H1 (cell line): ENCODE measurements at regions not wholly inside any gene's neighbourhood (a gene's known extent, or its start where the extent isn't known, plus 50 kb on each side); places are given as distances from the start of the nearest gene placed in this dataset.

Experiments used
- CTCF ChIA-PET: fragments of 300-600 bp; sonication (Branson Sonifier 250); formaldehyde crosslinking; loops from one replicate; lab custom pipeline; 2021; ENCODE audit not compliant: partially characterized antibody; lab: Charles Lee
- POLR2A ChIA-PET: fragments of 300-600 bp; sonication (Branson Sonifier 250); formaldehyde crosslinking; loops from one replicate; lab custom pipeline; 2021; ENCODE audit warnings: inconsistent platforms; ENCODE audit not compliant: partially characterized antibody; lab: Charles Lee
- DNase-seq, 2 experiments: peaks; one replicate each; pipeline versions ENCODE4 v3.0.0 to v3.0.0-alpha.2; 2010 to 2022; ENCODE audit warnings: low spot score in 2 of 2, low read depth in 1 of 2, mixed read lengths in 1 of 2
- FAIRE-seq: peaks from 2 replicates; lab custom pipeline; 2011; peaks lifted over from hg19 to GRCh38; lab: Jason Lieb, UNC
- H2AFZ ChIP-seq: 2 replicates; pipeline ENCODE4 v1.8.1; 2012; ENCODE audit warnings: low read length, inconsistent platforms
- H2AK5ac ChIP-seq: 2 replicates; pipeline ENCODE4 v1.6.1; 2013; ENCODE audit warnings: low read depth, low read length
- H2BK120ac ChIP-seq: replicated peaks from 2 replicates; pipeline ENCODE3; 2013; ENCODE audit warnings: low read depth, low read length, inconsistent platforms
- H2BK12ac ChIP-seq: 2 replicates; pipeline ENCODE4 v1.6.1; 2013; ENCODE audit warnings: low read depth, low read length
- H2BK15ac ChIP-seq: 2 replicates; pipeline ENCODE4 v1.6.1; 2013; ENCODE audit warnings: low read length
- H2BK20ac ChIP-seq: 2 replicates; pipeline ENCODE4 v1.6.1; 2013; ENCODE audit warnings: low read length
- H2BK5ac ChIP-seq: 2 replicates; pipeline ENCODE4 v1.6.1; 2013; ENCODE audit warnings: low read depth, low read length
- H3K14ac ChIP-seq: 2 replicates; pipeline ENCODE4 v1.6.1; 2013; ENCODE audit warnings: inconsistent platforms; ENCODE audit not compliant: insufficient read length
- H3K18ac ChIP-seq: 2 replicates; pipeline ENCODE4 v1.6.1; 2013; ENCODE audit warnings: low read length; ENCODE audit errors: extremely low read depth
- H3K23ac ChIP-seq: 2 replicates; pipeline ENCODE4 v1.6.1; 2013; ENCODE audit warnings: inconsistent platforms; ENCODE audit not compliant: insufficient read length
- H3K23me2 ChIP-seq: 2 replicates; pipeline ENCODE4 v1.6.1; 2013; ENCODE audit warnings: low read depth, low read length
- H3K27ac ChIP-seq: 2 replicates; pipeline ENCODE4 v1.6.1; 2011; ENCODE audit warnings: low read depth, low read length, inconsistent platforms
- H3K27me3 ChIP-seq, 4 experiments: replicated peaks in 1 of 4; 1 replicate in 1 of 4; 2 replicates in 3 of 4; pipeline versions ENCODE4 v1.6.1 to v1.8.1; 2011 to 2013; ENCODE audit warnings: low read length in 3 of 4, mild to moderate bottlenecking in 3 of 4, inconsistent platforms in 2 of 4, mixed read lengths in 2 of 4, moderate library complexity in 1 of 4; ENCODE audit not compliant: control insufficient read depth in 3 of 4, insufficient read depth in 3 of 4; ENCODE audit errors: extremely low read depth in 1 of 4
- H3K36me3 ChIP-seq, 4 experiments: 2 replicates each; pipeline versions ENCODE4 v1.6.1 to v1.8.1; 2011 to 2013; ENCODE audit warnings: mild to moderate bottlenecking in 4 of 4, low read length in 3 of 4, moderate library complexity in 2 of 4, control low read depth in 1 of 4, inconsistent platforms in 1 of 4; ENCODE audit not compliant: insufficient read depth in 4 of 4, control insufficient read depth in 2 of 4
- H3K4ac ChIP-seq: replicated peaks from 2 replicates; pipeline ENCODE3; 2013; ENCODE audit warnings: low read length, low read depth, mixed read lengths, inconsistent platforms; ENCODE audit not compliant: insufficient read length
- H3K4me1 ChIP-seq, 4 experiments: replicated peaks in 1 of 4; 1 replicate in 1 of 4; 2 replicates in 3 of 4; pipeline versions ENCODE4 v1.6.1 to v1.8.1; 2011 to 2013; ENCODE audit warnings: low read length in 3 of 4, inconsistent platforms in 2 of 4, mixed read lengths in 1 of 4; ENCODE audit not compliant: insufficient read depth in 4 of 4, control insufficient read depth in 3 of 4
- H3K4me2 ChIP-seq, 2 experiments: 2 replicates each; pipeline versions ENCODE4 v1.6.1 to v1.8.1; 2011 to 2013; ENCODE audit warnings: low read depth in 2 of 2, low read length in 2 of 2, control low read depth in 1 of 2, inconsistent platforms in 1 of 2, mild to moderate bottlenecking in 1 of 2; ENCODE audit not compliant: insufficient read depth in 1 of 2
- H3K4me3 ChIP-seq, 4 experiments: fragments of 200-600, 300-600 bp in 1 of 4; sonication (generic), shearing (Covaris generic), sonication (Bioruptor Twin) in 1 of 4; 2 replicates each; pipeline versions ENCODE4 v1.5.1 to v1.8.1; 2011 to 2016; ENCODE audit warnings: low read length in 4 of 4, low read depth in 3 of 4, control low read depth in 2 of 4, inconsistent platforms in 2 of 4, mild to moderate bottlenecking in 2 of 4, mixed read lengths in 1 of 4, moderate library complexity in 1 of 4; ENCODE audit not compliant: insufficient read depth in 2 of 4; ENCODE audit errors: extremely low read depth in 1 of 4
- H3K56ac ChIP-seq: replicated peaks from 2 replicates; pipeline ENCODE3; 2013; ENCODE audit warnings: low read depth, mild to moderate bottlenecking, mixed read lengths, low read length, inconsistent platforms; ENCODE audit not compliant: insufficient read length
- H3K79me1 ChIP-seq: 2 replicates; pipeline ENCODE4 v1.6.1; 2013; ENCODE audit warnings: low read depth, low read length, control low read depth
- H3K79me2 ChIP-seq, 2 experiments: 2 replicates each; pipeline versions ENCODE4 v1.6.1 to v1.8.1; 2012 to 2013; ENCODE audit warnings: low read length in 2 of 2, mild to moderate bottlenecking in 2 of 2, inconsistent platforms in 1 of 2; ENCODE audit not compliant: insufficient read depth in 2 of 2, control insufficient read depth in 1 of 2
- H3K9ac ChIP-seq, 4 experiments: replicated peaks in 1 of 4; 1 replicate in 1 of 4; 2 replicates in 3 of 4; pipeline versions ENCODE4 v1.6.1 to v1.8.1; 2011 to 2013; ENCODE audit warnings: low read depth in 3 of 4, low read length in 3 of 4, control low read depth in 2 of 4, mild to moderate bottlenecking in 2 of 4, moderate library complexity in 2 of 4, inconsistent platforms in 1 of 4; ENCODE audit errors: extremely low read depth in 1 of 4
- H3K9me3 ChIP-seq, 2 experiments: 2 replicates each; pipeline versions ENCODE4 v1.6.1 to v1.8.1; 2012 to 2013; ENCODE audit warnings: mild to moderate bottlenecking in 2 of 2, moderate library complexity in 2 of 2, control low read depth in 1 of 2, inconsistent platforms in 1 of 2, low read depth in 1 of 2, low read length in 1 of 2, mixed read lengths in 1 of 2; ENCODE audit not compliant: insufficient read depth in 2 of 2
- H4K20me1 ChIP-seq, 2 experiments: replicated peaks in 1 of 2; 2 replicates each; pipeline versions ENCODE3 to v1.8.1; 2011 to 2013; ENCODE audit warnings: inconsistent platforms in 2 of 2, low read length in 2 of 2, mild to moderate bottlenecking in 1 of 2; ENCODE audit not compliant: insufficient read depth in 2 of 2, control insufficient read depth in 1 of 2
- H4K5ac ChIP-seq: 2 replicates; pipeline ENCODE4 v1.6.1; 2013; ENCODE audit warnings: low read length, low read depth, mixed read lengths, inconsistent platforms; ENCODE audit not compliant: insufficient read length
- H4K8ac ChIP-seq: 2 replicates; pipeline ENCODE4 v1.8.0; 2013; ENCODE audit warnings: mild to moderate bottlenecking, moderate library complexity, low read length, inconsistent platforms; ENCODE audit not compliant: insufficient read depth; ENCODE audit errors: extremely low read depth
- H4K91ac ChIP-seq: replicated peaks from 2 replicates; pipeline ENCODE3; 2013; ENCODE audit warnings: low read length, mixed read lengths, inconsistent platforms; ENCODE audit not compliant: insufficient read length
- EGR1 ChIP-seq: IDR thresholded peaks from 2 replicates; pipeline ENCODE4 v1.6.1; 2011; ENCODE audit warnings: low read depth, low read length, borderline replicate concordance
- KDM4A ChIP-seq: IDR thresholded peaks from one replicate; pipeline ENCODE4 v1.7.1; 2012; ENCODE audit warnings: low read depth, mild to moderate bottlenecking, moderate library complexity, low read length, inconsistent platforms; ENCODE audit not compliant: severe bottlenecking
- SAP30 ChIP-seq: fragments of 300-600 bp; sonication (generic); IDR thresholded peaks from 2 replicates; pipeline ENCODE4 v1.7.1; 2012; ENCODE audit warnings: low read length, moderate library complexity, mild to moderate bottlenecking, inconsistent platforms; ENCODE audit not compliant: insufficient read depth, insufficient replicate concordance
- TEAD4 ChIP-seq: IDR thresholded peaks from 2 replicates; pipeline ENCODE4 v1.6.1; 2012; ENCODE audit warnings: low read depth, low read length, inconsistent platforms, mixed read lengths
- WGBS, 2 experiments: shearing (Covaris generic) in 1 of 2; methylation state at CpG; one replicate each; pipeline versions ENCODE4 v1.1.6 to v1.1.7; 2013 to 2015; ENCODE audit warnings: low lambda C conversion rate in 2 of 2, mixed read lengths in 2 of 2, inconsistent platforms in 1 of 2, low coverage in 1 of 2, missing lambda C conversion rate in 1 of 2; ENCODE audit not compliant: insufficient replicate concordance in 2 of 2, insufficient coverage in 1 of 2, insufficient read length in 1 of 2; ENCODE audit errors: extremely low coverage in 1 of 2, missing lambda C conversion rate in 1 of 2; 5-methylcytosine and 5-hydroxymethylcytosine counted together

GRCh38 chr4:135164601-135165000, 963.0 kb upstream of the PABPC4L start:
- Histone ChIP-seq H3K36me3 (no peaks in the 10 kb centered on the region), H2AK5ac (no peak overlapping the region), H2AFZ (0 out of 2 replicates have a peak overlapping the region, but pooled peaks have one; percentile 91), H3K18ac (no peak overlapping the region), H3K4me1 (peaks cover 0 to 2% (median 0%) of the 10 kb centered on the region in 4 experiments; a peak in 1 of 7 replicates), H2BK12ac (no peak overlapping the region), H2BK20ac (no peak overlapping the region), H2BK15ac (no peak overlapping the region), H3K14ac (no peak overlapping the region), H3K56ac (no peak overlapping the region), H4K20me1 (no peaks in the 10 kb centered on the region), H4K91ac (no peak overlapping the region), H3K4me3 (no peak overlapping the region), H3K79me2 (no peaks in the 10 kb centered on the region), H3K27me3 (no peaks in the 10 kb centered on the region), H4K8ac (no peak overlapping the region), H2BK5ac (no peak overlapping the region), H3K9me3 (no peaks in the 10 kb centered on the region), H3K79me1 (no peaks in the 10 kb centered on the region), H3K4ac (no peak overlapping the region), H4K5ac (no peak overlapping the region), H3K23ac (no peak overlapping the region), H3K23me2 (no peaks in the 10 kb centered on the region), H3K4me2 (no peak overlapping the region), H3K27ac (no peak overlapping the region), H3K9ac (no peak overlapping the region), H2BK120ac (no peak overlapping the region)
- DNase-seq (no peak), FAIRE-seq (no peak)
- ChIA-PET CTCF (no interaction called here), POLR2A (no interaction called here)
- 93% methylated on average over 5 of the region's 5 CpGs; no CpG with 5 or more reads in 1 of the 2 experiments for WGBS, 2 experiments
- TF ChIP-seq SAP30: no peak
- TF ChIP-seq KDM4A: no peak
- no peak for TF ChIP-seq EGR1
- no peak for TF ChIP-seq TEAD4
